NCI-H146 treated with DMSO at 0.1 percent for 48 hours (cell line): ENCODE measurements at regions not wholly inside any gene's neighbourhood (a gene's known extent, or its start where the extent isn't known, plus 50 kb on each side); places are given as distances from the start of the nearest gene placed in this dataset.
A peak's percentile ranks its signal among the peaks of the same experiment; 100 is the strongest.
"Not testable (repeated sequence)": the region's sequence is repeated elsewhere in the genome, so short reads cannot be mapped to it uniquely, and the experiment has no call there.

Source experiments
- DNase-seq: peaks from one replicate; lab custom pipeline; 2025; ENCODE audit not compliant: unreplicated experiment; lab: John Stamatoyannopoulos, UW

GRCh38 chr6:133100865-133101264, 140.3 kb upstream of the EYA4 start:
- no peak for DNase-seq

- DNase-seq, result no peak
Measured at GRCh38 chr6:133101790-133102189, 139.4 kb upstream of the EYA4 start.

- DNase-seq, result no peak
Measured at GRCh38 chr6:133106934-133107333, 134.2 kb upstream of the EYA4 start.

GRCh38 chr6:133108419-133108818, 132.7 kb upstream of the EYA4 start:
- no peak for DNase-seq

- no peak for DNase-seq
Measured at GRCh38 chr6:133114973-133115372, 126.2 kb upstream of the EYA4 start.

GRCh38 chr6:133115946-133116345, 125.2 kb upstream of the EYA4 start:
- no peak for DNase-seq

- DNase-seq, result no peak
Measured at GRCh38 chr6:133128191-133128590, 113.0 kb upstream of the EYA4 start.

GRCh38 chr6:133129556-133129955, 111.6 kb upstream of the EYA4 start:
- no peak for DNase-seq

GRCh38 chr6:133130863-133131262, 110.3 kb upstream of the EYA4 start:
- DNase-seq, result peak; percentile 18

GRCh38 chr6:133131621-133132465, 109.3 kb upstream of the EYA4 start:
- DNase-seq, result peak; percentile 87

- DNase-seq, result no peak
Measured at GRCh38 chr6:133132466-133132971, 108.6 kb upstream of the EYA4 start.

GRCh38 chr6:133136177-133136880, 104.8 kb upstream of the EYA4 start:
- DNase-seq, result no peak

- not testable (repeated sequence) for DNase-seq
Measured at GRCh38 chr6:133147470-133148184, 93.5 kb upstream of the EYA4 start.

GRCh38 chr6:133156689-133157088, 84.5 kb upstream of the EYA4 start:
- DNase-seq, result no peak

GRCh38 chr6:133157995-133158394, 83.2 kb upstream of the EYA4 start:
- DNase-seq, result no peak

- DNase-seq, result no peak
Measured at GRCh38 chr6:133159255-133159795, 81.8 kb upstream of the EYA4 start.

GRCh38 chr6:133160536-133160935, 80.6 kb upstream of the EYA4 start:
- no peak for DNase-seq

GRCh38 chr6:133165235-133165634, 75.9 kb upstream of the EYA4 start:
- peak; percentile 18 for DNase-seq

GRCh38 chr6:133166766-133167165, 74.4 kb upstream of the EYA4 start:
- DNase-seq, result no peak

GRCh38 chr6:133169901-133170300, 71.3 kb upstream of the EYA4 start:
- no peak for DNase-seq

- DNase-seq, result no peak
Measured at GRCh38 chr6:133170602-133171001, 70.6 kb upstream of the EYA4 start.
